Lower leg skin (tissue), 3 donors: ENCODE measurements at regions not wholly inside any gene's neighbourhood (a gene's known extent, or its start where the extent isn't known, plus 50 kb on each side); places are given as distances from the start of the nearest gene placed in this dataset.

Experiments
- CTCF ChIP-seq, 3 donors: fragments of 450-650 bp; IDR thresholded peaks; one replicate each; pipeline ENCODE4 v1.5.1; 2016; ENCODE audit warnings: antibody characterized with exemption in 3 of 3, mild to moderate bottlenecking in 3 of 3, moderate library complexity in 2 of 3
- POLR2A ChIP-seq, 2 donors: fragments of 450-650 bp; IDR thresholded peaks; one replicate each; pipeline ENCODE4 v1.6.1; 2016 to 2017; ENCODE audit warnings: antibody characterized with exemption in 2 of 2, mild to moderate bottlenecking in 1 of 2, moderate library complexity in 1 of 2

GRCh38 chr11:44366741-44367140, 56.8 kb upstream of the ALX4 start:
- TF ChIP-seq CTCF (IDR thresholded peaks at IDR 0.05): no peak
- TF ChIP-seq POLR2A (IDR thresholded peaks at IDR 0.05): no peak
